AG04449 (cell line): ENCODE measurements at regions not wholly inside any gene's neighbourhood (a gene's known extent, or its start where the extent isn't known, plus 50 kb on each side); places are given as distances from the start of the nearest gene placed in this dataset.

Source experiments
- CTCF ChIA-PET: fragments of 350-600 bp; formaldehyde crosslinking; extraction: SDS; loops from one replicate; lab custom pipeline; 2021; ENCODE audit warnings: antibody characterized with exemption; lab: Yijun Ruan, JAX
- POLR2A ChIA-PET: fragments of 400-600, 350-600 bp; formaldehyde crosslinking; extraction: SDS; loops from one replicate; lab custom pipeline; 2020; ENCODE audit warnings: antibody characterized with exemption, inconsistent platforms; lab: Yijun Ruan, JAX
- DNase-seq: peaks from one replicate; pipeline ENCODE4 v3.0.0-alpha.2; 2010; ENCODE audit warnings: low read depth, low spot score
- H3K4me3 ChIP-seq: 2 replicates; pipeline ENCODE4 v1.5.1; 2011; ENCODE audit warnings: low read depth, mild to moderate bottlenecking, control low read depth, low read length
- CTCF ChIP-seq: IDR thresholded peaks from one replicate; pipeline ENCODE4 v1.5.1; 2011; ENCODE audit warnings: mild to moderate bottlenecking, moderate library complexity, low read length, control low read depth, inconsistent platforms; ENCODE audit not compliant: insufficient read depth; ENCODE audit errors: missing control alignments

- ChIA-PET CTCF (no interaction called here), POLR2A (no interaction called here)
- no peak for DNase-seq
- H3K4me3 ChIP-seq: no peak overlapping the region
- TF ChIP-seq CTCF: no peak
Observed at GRCh38 chr15:95228856-95229555, 997.6 kb downstream of the MCTP2 start.

- CTCF ChIA-PET: no interaction called here
- no peak for TF ChIP-seq CTCF
Observed at GRCh38 chr15:95235033-95235432, 1003.7 kb downstream of the MCTP2 start.

GRCh38 chr15:95247071-95247984 lies 1016.0 kb downstream of the MCTP2 start:
- DNase-seq: peak; percentile 51
- no peak overlapping the region for H3K4me3 ChIP-seq
- TF ChIP-seq CTCF: no peak
- ChIA-PET POLR2A (no interaction called here), CTCF (interaction anchor here (0.9 to 1.4 kb wide), 2 partner anchors 12 kb away, joined by 4 read pairs; no protein-coding TSS in a partner anchor)

More at GRCh38 chr15:95235033-95235432, 1003.7 kb downstream of the MCTP2 start:
- POLR2A ChIA-PET: no interaction called here
- H3K4me3 ChIP-seq: no peak overlapping the region
- no peak for DNase-seq

GRCh38 chr15:95249524-95249923 lies 1018.2 kb downstream of the MCTP2 start:
- no peak overlapping the region for H3K4me3 ChIP-seq
- POLR2A ChIA-PET: no interaction called here
- no peak for TF ChIP-seq CTCF
- CTCF ChIA-PET: interaction anchor here (1.5 kb wide), 1 partner anchor 9 kb away, joined by 5 read pairs; no protein-coding TSS in a partner anchor
- no peak for DNase-seq

- TF ChIP-seq CTCF: no peak
- H3K4me3 ChIP-seq: no peak overlapping the region
- DNase-seq: no peak
- POLR2A ChIA-PET: no interaction called here
- CTCF ChIA-PET: no interaction called here
Observed at GRCh38 chr15:95252404-95252803, 1021.0 kb downstream of the MCTP2 start.

- no peak overlapping the region for H3K4me3 ChIP-seq
- DNase-seq: no peak
- ChIA-PET POLR2A (no interaction called here), CTCF (no interaction called here)
- TF ChIP-seq CTCF: no peak
Observed at GRCh38 chr15:95254263-95254662, 1022.9 kb downstream of the MCTP2 start.
